Panc1 (cell line): ENCODE measurements at regions not wholly inside any gene's neighbourhood (a gene's known extent, or its start where the extent isn't known, plus 50 kb on each side); places are given as distances from the start of the nearest gene placed in this dataset.

Source experiments
- CTCF ChIP-seq: fragments of 450-650 bp; IDR thresholded peaks from 2 replicates; pipeline ENCODE4 v1.5.1; 2017; ENCODE audit warnings: mild to moderate bottlenecking
- POLR2AphosphoS5 ChIP-seq: IDR thresholded peaks from 2 replicates; pipeline ENCODE4 v1.6.1; 2012; ENCODE audit warnings: mild to moderate bottlenecking, low read depth, low read length, moderate library complexity

GRCh38 chr11:128335729-128336128 is 251.6 kb downstream of the ETS1 start:
- TF ChIP-seq CTCF (no peak), POLR2AphosphoS5 (no peak)
